HG03196 (cell line): ENCODE measurements at regions not wholly inside any gene's neighbourhood (a gene's known extent, or its start where the extent isn't known, plus 50 kb on each side); places are given as distances from the start of the nearest gene placed in this dataset.

ENCODE experiments used
- ATAC-seq: cut with Tn5 transposase; IDR thresholded peaks from one replicate; pipeline ENCODE4 v1.9.1; 2021; ENCODE audit not compliant: unreplicated experiment

- no peak for ATAC-seq
Observed at GRCh38 chr10:118537623-118538022, 57.8 kb downstream of the PRLHR start.

GRCh38 chr10:118534136-118534535 lies 61.3 kb downstream of the PRLHR start:
- no peak for ATAC-seq

DNA sequence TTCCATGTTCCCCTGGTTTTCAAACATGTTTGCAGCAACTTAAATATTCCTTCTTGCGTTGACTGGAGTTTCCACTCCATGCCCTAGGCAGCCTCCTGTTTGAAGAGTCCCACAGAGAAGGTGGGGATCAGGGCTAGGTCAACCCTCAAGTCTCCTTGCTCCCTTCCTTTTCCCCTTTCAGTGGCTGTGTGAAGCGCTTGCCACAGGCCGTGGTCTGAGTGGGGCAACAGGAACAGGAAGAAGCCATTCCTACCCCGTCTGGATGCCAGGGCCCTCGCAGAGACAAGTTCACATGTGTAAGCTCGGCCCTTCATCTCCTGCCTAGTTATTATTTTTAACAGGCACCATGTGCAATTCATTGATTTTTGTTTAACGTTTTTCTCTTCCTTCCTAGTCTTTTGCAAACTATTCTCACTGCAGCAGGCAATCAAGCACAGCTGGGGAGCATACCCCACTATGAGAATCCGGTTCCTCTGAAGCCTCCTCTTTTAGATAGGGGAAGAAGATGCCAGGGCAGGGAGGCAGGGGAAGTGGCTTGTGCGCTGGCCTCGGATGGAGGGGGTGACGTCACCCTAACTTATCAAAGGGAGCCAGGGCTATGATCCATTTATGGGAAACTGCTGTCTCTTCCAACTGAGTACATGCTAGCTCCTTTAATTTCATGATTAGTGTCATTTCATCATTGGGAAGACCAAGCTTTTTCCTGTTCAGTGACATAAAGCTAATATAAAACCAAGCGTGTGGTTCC lies 64.2 kb downstream of the PRLHR start:
- ATAC-seq: no peak

- ATAC-seq: no peak
Observed at GRCh38 chr10:118528426-118528825, 67.0 kb downstream of the PRLHR start.

DNA sequence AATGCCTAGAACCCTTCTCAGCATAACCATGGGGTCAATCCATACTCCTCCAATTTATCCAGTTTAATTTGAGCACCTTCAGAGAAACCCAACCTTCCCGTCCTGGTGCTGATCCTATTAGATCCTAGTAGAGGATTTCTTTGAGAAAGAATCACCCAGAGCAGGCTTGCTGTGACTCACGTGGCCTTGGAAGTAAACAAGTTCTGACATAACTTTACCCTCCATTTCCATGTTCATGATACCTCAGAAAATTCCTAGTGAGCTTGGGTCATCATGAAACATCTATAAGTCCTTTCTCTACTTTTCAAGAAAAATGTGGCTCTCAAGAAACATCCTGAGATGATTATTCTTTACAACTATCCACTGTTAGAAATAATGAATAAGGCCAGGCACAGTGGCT lies 71.7 kb downstream of the PRLHR start:
- no peak for ATAC-seq

- ATAC-seq: no peak
Observed at GRCh38 chr10:118522791-118523498, 72.5 kb downstream of the PRLHR start.

- no peak for ATAC-seq
Observed at GRCh38 chr10:118521415-118522117, 73.9 kb downstream of the PRLHR start.

GRCh38 chr10:118520116-118520742 lies 75.2 kb downstream of the PRLHR start:
- no peak for ATAC-seq

DNA sequence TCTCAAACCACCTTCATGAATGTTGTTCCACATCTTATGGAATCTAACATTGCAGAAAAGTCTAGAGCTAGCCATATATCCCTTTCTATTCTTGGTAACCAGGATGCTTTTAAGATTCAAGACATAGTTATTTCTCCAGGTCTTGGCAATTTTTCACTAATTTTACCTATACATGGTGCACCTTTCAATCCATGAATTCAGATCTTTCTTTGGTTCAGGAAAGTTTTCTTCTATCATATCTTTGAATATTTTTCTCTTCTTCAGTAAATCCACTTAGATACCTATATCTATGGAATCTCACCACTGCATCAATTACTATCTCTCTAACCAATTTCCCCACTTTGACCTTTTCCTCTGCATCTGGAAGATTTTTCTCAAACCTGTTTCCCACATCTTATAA lies 77.4 kb downstream of the PRLHR start:
- ATAC-seq: no peak

- ATAC-seq: no peak
Observed at GRCh38 chr10:118516716-118517115, 78.7 kb downstream of the PRLHR start.

DNA sequence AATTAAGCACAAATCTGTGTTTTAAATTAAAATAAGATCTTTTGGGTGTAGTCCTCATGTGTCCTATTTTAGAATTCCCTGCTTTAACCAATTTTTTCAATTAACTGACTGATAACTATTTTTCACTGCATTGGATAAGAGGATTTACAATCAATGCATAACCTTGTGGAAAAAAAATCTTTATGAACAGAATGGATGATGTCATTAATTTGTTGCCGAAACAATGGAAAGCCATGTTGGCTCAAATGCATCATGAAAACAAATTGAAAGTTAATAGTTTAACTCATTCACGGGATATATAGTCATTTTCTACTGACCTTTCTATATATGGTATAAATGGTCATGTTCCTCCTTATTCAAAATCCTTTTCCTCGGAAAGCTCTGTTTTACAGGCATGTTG lies 82.3 kb downstream of the PRLHR start:
- ATAC-seq: no peak

- ATAC-seq: no peak
Observed at GRCh38 chr10:118511711-118512110, 83.7 kb downstream of the PRLHR start.

DNA sequence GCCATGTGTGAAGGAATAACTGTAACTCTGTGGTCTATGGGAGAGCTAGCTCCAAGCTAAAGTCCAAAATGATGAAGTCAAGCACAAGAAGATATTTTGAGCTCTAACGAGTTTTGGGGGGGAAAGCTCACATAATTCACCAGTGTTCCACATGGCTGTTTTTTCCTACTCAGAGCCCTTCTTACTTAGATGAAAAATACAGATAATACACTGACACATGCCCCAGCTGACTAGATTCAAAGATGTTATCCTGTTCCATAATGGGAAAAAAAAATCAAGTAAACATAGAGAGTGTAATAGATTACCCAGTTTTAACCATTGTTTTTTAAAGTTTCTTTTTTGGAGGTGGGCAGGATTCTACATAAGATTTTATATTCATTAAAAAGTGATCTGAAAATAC lies 86.6 kb downstream of the PRLHR start:
- ATAC-seq: no peak

DNA sequence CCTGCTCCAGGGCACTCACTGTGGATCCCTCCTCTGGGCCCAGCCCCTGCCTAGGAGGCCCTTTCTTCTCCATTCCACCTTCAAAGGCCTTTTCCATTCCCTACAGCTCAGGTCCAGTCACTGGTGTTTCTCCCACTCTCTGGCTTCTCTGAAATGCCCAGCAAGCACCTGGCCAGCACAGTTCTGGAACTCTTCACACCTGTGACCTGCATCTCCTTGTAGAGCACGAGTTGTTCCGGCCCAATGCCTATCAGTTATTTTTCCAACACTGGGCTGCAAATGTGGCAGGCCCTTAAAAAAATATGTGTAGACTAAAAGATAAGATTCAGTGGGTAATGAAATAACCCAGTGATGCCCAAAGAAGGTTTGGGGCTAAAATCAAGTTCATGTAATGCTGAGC lies 87.1 kb downstream of the PRLHR start:
- no peak for ATAC-seq

GRCh38 chr10:118506671-118507590 lies 88.5 kb downstream of the PRLHR start:
- ATAC-seq: no peak

DNA sequence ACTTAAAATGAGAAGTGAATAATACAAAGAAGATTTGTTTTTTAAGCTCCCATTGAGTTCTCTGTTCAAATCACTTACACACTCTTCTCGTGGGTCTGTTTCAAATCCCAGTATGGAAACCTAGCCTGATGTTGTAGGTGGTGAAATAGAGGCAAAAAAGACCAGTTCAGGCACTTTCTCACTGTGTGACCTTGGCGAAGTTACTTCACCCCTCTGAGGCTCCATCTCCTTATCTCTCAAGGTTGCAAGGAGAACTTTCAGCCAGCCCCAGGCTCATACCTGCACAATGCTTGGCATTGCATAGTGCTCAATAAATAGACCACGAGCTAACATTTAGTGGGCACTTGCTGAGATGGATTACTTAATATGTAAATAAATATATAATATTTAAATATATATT lies 90.1 kb downstream of the PRLHR start:
- ATAC-seq: no peak

GRCh38 chr10:118504467-118505205 lies 90.8 kb downstream of the PRLHR start:
- ATAC-seq: no peak

GRCh38 chr10:118504044-118504443 lies 91.4 kb downstream of the PRLHR start:
- no peak for ATAC-seq

GRCh38 chr10:118503192-118503591 lies 92.3 kb downstream of the PRLHR start:
- no peak for ATAC-seq
